ENCODE measurements at regions not wholly inside any gene's neighbourhood (a gene's known extent, or its start where the extent isn't known, plus 50 kb on each side); places are given as distances from the start of the nearest gene placed in this dataset.

- TF ChIP-seq, protein P1, sequence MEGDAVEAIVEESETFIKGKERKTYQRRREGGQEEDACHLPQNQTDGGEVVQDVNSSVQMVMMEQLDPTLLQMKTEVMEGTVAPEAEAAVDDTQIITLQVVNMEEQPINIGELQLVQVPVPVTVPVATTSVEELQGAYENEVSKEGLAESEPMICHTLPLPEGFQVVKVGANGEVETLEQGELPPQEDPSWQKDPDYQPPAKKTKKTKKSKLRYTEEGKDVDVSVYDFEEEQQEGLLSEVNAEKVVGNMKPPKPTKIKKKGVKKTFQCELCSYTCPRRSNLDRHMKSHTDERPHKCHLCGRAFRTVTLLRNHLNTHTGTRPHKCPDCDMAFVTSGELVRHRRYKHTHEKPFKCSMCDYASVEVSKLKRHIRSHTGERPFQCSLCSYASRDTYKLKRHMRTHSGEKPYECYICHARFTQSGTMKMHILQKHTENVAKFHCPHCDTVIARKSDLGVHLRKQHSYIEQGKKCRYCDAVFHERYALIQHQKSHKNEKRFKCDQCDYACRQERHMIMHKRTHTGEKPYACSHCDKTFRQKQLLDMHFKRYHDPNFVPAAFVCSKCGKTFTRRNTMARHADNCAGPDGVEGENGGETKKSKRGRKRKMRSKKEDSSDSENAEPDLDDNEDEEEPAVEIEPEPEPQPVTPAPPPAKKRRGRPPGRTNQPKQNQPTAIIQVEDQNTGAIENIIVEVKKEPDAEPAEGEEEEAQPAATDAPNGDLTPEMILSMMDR (conservative IDR thresholded peaks at IDR 0.05; ENCODE audit: low read length) = no peak
- TF ChIP-seq EZH2phosphoT487 (IDR thresholded peaks at IDR 0.05; ENCODE audit: borderline replicate concordance, low read depth, low read length) = no peak
These were observed 516.5 kb downstream of the CD83 start for GRCh38 chr6:14634072-14634471.
